ENCODE measurements at regions not wholly inside any gene's neighbourhood (a gene's known extent, or its start where the extent isn't known, plus 50 kb on each side); places are given as distances from the start of the nearest gene placed in this dataset.
A peak's percentile ranks its signal among the peaks of the same experiment; 100 is the strongest.
"Not testable (repeated sequence)": the region's sequence is repeated elsewhere in the genome, so short reads cannot be mapped to it uniquely, and the experiment has no call there.

DNA sequence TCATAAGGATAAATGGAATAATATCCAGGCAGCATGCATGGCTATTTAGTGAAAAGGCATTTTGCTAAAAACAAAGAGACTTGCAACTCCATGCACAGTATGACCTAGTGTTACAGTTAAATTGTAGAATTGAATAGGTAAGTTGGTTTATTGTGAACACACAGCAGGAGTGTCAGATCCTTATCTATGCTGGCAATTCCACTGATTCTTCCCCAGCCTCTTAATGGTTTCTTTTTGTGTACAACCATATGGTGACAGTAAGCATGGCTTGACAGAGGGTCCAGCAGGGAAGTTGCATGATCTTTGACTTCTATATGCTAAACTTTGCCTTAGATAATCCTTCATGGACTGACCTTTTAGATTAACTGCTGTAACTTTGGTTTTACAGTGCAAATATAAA lies 936.6 kb upstream of the EPHA5 start:
- no peak for DNase-seq (ENCODE audit: low spot score)

DNA sequence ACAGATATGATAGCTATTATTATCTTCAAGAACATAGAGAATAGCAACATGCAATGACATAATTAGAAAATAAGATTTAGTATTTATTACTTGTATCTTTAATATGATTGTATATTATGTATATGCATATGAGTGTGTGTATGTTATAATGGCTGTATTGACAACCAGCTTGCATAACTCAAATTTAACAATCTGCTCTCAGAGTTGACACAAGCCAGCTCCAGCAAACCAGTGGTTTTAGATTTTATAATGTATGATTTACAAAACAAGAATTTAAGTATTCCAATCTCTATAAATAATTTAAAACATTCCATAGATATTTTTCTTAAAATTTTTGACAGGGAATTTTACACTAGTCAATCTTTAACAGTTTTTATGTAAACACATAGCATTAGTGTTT lies 935.9 kb upstream of the EPHA5 start:
- DNase-seq (ENCODE audit: low spot score), result no peak

DNA sequence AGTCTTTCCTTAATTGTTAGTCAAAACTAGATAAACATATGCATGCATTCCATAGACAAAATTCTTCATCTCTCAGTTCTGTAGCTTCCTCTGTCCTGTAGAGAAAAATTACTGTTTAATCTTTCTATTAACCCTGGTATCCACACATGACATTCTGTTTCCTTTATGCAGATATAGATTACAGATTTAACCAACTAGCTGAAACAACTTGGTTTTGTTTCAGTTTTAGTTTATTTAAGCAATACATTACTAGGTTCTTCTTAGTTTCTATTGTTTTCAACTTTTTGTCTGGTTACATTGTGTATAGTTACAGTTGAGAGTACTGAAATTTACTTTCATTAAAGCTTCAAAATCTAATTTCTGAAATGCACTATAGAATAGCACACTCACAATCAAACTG lies 933.9 kb upstream of the EPHA5 start:
- DNase-seq (ENCODE audit: low spot score), result no peak

DNA sequence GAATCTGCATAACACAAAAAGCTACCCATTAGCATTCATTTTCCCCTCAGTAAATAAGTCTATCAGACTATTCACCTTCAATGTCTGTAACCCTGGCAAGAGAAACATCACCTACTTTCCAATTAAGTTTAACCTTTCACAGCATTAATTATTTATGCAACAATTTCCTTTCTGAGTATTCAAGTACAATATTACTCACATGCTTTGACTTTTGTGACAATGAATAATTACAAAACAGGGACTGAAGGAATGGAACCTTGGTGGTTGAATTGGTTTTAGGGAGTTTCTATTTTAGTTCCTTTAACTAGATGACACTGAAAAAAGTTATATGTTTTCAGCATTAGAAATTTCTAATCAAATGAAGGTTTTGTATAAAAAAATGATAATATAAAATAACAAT lies 932.3 kb upstream of the EPHA5 start:
- DNase-seq (ENCODE audit: low spot score), result no peak

DNA sequence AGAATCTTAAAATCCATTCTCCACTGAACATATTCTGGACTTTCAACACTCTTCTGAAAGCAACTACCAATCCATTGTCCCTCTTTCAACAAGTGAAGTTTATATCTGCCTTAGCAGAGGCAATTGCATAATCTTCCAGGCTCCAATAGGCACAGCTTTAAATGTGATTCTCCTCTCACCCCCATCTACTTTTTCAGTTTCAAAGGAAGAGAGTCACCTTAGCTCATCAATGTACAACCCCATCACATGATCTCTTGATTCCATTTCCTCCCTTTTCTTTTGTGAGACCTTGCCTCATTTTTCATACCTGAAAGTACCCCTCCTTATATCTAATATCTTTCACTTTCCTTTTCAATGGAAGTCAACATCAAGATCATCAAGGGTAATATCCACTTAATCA lies 921.7 kb upstream of the EPHA5 start:
- no peak for DNase-seq (ENCODE audit: low spot score)

DNA sequence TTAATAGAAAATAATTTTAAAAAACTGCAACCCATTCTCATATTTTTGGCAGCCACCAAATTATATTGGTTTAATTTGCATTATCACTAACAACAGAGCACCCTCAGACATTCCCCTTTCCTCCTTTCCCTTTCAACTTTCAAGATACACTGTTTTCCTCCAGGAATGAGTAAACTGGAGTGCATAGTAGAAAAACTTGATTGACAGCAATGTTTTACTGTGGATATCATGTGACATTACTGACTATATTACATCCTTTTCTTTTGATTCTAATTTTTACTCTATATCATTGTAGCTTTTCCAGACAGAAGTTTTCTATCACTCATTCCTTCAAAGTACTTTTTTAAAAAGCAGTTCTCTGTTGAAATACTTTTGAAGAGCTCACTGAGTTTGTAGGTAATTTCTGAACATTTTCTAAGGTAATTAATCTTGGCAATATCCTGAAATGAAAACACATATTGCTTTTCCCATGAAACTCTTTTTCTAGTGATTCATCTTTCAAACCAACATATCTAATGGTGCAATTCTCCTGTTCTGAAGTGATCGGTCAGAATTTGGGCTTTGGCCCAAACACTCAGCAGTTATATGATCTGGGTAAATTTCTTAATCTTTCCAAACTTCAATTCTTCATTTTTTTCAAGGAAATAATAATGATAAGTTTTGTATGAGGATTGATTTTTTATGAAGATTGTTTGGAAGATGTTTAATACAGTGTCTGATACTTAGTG lies 920.4 kb upstream of the EPHA5 start:
- DNase-seq (ENCODE audit: low spot score), result no peak

DNA sequence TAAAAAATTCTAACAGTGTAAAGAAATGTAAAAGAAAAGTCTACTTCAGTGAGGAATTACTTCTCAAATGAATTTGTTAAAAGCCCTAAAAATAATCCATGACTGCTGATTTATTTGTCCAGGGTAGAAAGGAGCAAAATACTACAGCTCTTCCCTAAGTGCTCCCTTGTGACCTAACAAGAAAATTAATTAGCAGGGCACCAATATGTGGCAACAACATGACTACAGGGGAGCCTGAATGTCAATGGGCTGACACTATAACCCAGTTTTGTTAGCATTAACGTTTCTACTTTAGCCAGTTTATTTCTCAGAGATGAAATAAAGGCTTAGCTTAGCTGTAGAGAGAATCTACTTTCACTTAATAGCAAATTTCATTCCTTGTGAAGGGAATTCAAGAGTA lies 918.9 kb upstream of the EPHA5 start:
- no peak for DNase-seq (ENCODE audit: low spot score)

DNA sequence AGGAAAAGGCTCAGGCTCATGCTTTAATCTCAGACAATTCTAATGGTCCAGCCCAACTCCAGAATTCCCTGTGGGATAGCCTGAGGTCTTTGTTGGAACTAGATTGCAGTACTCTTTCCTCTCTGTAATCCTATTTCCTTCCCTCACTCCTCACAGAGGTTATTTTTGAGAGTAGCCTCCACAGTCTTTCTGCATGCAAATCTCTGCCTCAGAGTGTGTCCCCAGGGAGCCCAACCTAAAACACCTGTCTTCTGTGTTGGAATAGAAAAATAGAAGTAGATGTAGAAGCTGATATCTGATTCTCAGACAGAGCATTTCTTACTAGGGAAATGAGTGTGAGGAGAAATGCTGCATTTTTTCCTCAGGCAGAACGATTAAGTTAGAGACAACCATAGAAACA lies 915.5 kb upstream of the EPHA5 start:
- DNase-seq (ENCODE audit: low spot score), result no peak

DNA sequence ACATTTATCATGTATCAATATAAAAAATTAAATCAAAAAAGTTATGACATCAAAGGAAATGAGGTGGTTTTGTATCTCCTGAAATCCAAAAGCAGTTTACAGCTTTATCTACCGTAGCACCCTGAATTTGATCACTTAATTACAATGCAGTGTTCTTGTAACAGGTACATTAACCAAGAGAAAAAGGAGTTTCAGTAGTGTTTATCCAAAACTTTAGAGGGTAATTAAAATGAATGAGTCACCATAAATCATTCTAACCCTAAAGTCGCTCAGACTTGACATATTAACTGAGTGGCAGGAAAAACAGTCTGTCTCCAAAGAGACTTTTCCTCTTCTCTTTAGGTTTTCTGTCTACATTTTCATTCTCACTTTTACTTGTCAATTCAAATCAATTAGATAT lies 907.6 kb upstream of the EPHA5 start:
- no peak for DNase-seq (ENCODE audit: low spot score)

DNA sequence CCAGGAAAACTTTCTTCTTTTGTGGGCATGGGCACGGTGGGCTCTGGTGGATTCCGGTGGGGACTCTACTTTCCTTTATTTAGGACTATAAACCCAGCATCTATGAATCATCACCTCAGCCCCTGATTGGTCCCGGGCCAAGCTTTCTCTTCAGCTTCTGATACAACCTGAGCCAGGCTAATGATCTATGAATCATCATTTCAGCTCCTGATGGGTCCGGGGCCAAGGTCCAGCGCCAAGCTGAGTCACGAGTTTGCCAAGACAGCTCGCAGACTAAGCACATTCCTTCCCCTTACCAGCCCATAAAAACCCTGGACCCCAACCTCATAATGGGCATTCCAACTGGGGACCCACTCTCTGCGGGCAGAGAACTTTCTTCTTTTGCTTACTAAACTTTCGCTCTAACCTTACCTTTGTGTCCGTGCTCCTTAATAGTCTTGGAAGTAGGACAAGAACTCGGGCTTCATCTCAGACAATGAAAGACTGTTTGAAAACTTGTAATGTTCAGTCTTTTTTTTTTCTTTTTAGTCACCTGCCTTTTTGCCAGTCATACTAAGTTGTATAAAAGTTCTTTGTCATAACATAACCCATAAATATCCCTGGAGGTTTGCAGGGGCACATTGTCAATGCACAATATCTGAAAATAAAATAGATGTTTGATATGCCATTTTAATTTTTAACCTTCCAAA lies 904.9 kb upstream of the EPHA5 start:
- peak; percentile 90 for DNase-seq (ENCODE audit: low spot score)

DNA sequence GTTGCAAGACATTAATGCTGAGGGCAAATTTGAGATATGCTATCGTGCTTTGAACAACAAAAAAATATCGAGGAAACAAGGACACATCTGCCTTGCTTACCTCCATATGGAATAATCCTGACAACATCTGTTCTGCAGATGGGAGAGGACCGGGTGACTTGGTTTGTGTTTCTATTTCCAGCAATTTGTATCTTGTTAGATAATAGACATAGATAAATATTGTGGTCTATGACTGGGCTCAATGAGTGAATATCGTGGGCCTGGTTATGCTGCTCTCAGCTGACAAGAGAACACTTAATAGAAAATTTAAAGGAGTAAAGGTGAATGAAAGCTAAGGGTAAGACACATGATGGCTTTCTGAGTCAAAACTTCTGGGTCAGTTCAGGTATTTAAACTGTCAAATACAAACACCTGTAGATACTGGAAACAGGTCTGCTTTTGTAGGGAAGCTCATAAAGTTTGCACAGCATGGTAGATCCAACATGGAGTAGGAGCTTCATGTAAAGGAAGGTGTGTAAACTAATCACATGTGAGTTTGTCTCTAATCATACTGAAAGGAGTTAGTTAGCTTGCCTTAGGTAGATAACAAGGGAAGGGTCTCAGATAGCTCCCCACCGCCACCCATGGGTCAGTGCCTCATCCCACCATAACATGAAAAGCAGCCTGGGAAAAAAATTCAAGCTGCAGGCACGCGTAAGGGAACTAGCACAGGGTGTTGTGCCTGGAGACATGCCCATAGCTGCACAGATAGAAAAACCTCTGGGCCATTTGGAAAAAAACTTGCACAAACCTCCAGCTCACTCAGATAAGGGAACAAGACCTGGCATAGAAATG lies 904.1 kb upstream of the EPHA5 start:
- no peak for DNase-seq (ENCODE audit: low spot score)

DNA sequence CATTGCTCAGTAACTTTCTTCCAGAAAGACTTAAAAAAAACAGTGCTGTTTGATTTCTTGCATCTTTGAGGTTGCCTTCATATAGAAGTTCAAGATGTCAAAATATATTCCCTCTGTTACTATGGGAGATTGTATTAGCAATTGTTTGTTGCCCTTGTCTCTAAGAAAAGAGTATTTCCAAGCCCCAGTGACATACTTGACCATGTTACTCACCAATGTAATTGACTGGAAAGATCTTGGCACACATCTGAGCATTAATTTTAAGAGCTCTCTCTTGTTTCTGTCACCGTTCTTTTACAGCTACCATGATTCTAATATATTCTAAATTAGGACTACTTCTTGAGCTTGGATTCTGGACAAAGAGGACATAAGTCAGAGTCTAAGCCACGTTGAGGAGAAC lies 902.7 kb upstream of the EPHA5 start:
- no peak for DNase-seq (ENCODE audit: low spot score)

DNA sequence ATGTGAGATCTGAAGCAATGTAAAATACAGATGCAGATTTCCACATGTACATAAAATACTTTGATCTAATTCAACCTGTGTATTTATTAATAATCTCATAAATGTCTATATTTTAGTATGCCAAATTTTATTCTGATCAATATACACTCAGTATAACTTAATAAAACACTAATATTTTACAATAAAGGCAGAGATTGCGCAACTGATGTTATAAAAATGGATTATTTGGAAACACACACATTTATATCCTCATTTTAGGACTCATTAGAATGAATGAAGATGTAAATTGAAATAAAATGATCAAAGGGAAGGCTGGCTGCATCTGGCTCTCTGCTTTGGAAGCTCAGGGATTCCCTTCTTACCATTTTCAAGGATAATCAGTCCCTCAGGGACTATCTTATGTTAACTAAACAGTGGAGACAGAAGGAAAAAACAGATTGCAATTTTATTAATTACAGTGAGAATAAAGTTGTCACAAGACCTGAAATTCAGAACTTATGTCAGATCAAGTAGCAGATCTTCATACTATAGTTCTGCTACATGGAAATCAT lies 900.9 kb upstream of the EPHA5 start:
- DNase-seq (ENCODE audit: low spot score), result no peak

DNA sequence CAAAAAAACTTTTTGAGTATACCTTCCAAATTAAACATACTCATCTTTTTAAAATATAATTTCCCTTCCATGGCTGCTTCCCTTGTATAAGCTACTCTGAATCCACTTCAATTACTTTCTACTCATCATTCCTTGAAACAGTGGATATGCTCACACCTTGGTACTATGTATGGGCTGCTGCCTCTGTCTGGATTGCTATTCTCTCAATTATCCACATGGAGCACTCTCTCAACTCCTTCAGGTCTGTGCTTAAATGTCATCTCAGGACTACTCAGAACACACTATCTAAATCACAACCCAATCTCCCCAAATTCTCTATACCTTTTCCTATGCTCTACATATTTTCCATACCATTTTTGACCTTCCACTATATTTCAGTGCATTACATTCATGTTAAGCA lies 898.9 kb upstream of the EPHA5 start:
- no peak for DNase-seq (ENCODE audit: low spot score)

DNA sequence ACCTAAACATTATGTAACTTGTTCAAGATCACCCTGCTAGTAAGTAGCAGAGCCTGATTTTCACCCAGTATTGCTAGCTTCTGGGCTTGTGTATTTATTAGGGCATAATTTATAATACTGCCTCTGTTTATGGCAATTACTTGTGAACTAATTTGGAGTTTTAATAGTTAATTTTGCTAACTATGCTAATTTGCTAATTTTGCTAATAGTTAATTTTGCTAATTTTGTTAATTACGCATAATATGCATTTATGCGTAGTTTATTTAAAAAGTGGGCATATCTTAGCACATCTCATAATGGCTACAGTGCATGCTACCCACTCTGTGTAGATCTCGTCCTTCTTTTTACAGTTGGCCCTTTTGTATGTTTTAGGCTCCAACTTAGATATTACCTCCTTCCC lies 898.1 kb upstream of the EPHA5 start:
- DNase-seq (ENCODE audit: low spot score), result no peak

DNA sequence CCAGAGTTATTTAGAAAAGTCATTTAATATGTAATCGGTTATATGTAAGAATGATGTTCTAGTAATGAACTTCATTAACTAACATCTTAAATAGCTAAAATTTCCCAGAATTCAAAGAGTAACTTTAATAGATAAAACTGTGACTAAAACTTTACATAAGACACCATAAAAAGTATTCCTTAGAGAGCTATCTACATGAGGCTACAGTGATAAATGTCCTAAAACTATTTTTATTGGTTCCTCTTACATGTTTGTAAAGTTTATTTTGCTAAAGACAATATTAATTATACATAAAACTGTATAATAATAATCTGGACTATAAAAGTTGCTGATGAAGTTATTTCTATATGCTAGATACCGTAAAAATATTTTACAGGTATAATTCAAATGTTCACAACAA lies 897.7 kb upstream of the EPHA5 start:
- DNase-seq (ENCODE audit: low spot score), result no peak

DNA sequence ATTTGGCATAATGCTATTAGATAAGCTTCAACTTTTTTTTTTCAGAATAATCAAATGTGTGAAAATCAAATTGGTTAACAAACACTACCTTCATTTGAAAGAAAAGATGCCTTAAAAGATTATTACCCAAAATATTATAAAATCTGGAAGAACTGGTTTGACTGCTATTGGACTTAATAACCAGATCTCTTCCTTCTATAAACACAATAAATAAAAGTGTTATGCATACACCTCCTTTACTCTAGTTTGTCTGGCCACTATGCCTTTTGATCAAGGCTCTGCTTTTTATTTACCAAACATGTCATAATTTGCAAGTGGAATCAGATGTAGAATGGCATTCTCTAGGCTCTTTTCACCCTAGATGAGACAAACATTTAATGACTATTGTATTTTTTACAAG lies 897.3 kb upstream of the EPHA5 start:
- no peak for DNase-seq (ENCODE audit: low spot score)

DNA sequence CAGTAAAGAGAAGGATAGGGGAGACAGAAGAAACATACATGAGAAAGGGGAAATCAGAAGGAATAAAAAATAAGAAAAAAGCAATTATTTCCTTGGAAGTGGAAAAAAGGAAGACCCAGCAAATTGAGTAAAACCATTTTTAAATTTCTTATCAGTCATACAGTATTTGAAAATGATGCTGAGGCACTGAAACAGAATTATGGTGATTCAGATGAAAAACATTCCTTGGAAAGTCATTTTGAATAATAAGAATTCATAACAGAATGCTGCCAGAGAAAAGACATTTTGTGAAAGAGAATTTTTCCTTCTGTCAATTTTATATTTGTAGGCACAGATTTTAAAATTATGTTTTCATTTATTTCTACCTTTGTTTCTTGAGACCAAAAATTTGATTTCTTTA lies 895.5 kb upstream of the EPHA5 start:
- no peak for DNase-seq (ENCODE audit: low spot score)

DNA sequence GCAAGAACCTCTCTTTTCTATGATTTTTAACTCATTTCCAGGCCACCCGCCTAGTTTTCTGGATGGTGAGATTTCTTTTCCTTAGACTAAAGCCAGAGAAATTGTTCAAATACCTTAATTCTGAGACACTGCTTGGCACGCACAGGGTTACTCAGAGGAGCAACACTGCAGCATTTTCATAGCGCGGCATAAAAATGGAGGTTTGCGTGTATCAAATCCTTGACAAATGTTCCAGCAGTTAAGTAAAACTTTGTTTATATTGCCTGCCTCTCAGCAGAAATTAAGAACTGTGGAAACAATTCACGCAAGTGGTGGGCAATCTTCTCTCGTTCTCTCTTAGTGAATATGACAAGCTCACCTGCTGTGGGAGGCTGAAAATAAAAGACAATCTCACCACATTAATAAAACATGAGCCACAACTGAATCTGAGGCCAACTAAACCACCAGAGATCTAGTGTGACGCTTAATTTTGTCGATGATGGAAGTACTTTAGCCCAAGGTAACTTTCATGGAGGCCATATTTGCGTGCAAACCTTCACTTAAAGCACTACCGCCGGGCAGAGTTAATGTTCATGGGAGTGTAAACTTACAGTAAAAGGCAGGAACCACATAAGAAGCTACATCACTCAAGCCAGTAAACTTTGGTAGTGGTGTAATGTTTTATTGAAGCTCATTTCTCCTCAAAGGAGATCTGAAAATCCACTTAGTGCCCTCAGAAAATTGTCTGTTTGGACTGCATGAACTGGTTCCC lies 894.8 kb upstream of the EPHA5 start:
- DNase-seq (ENCODE audit: low spot score), result no peak

DNA sequence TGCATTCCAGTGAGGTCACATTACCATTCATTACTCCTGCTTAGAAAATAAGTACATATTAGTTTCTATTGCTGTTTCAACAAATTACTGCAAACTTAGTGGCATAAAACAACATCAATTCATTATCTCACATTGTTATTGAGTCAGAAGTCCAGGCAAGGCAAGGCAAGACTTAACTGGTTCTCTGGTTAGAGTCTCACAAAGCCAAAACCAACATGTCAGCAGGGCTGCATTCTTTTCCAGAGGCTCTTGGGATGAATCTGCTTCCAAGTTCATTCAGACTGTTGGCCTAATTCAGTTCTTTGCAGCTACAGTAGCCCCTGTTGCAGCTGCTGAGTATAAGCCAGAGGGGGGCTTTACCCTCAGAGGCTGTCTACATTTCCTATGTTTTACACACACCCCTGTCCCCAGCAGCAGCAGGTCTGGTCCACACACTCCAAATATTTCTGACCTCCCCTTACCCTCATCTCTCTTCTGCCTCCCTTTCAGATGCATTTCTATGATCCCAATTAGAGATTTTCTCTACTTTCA lies 892.1 kb upstream of the EPHA5 start:
- DNase-seq (ENCODE audit: low spot score), result no peak

DNA sequence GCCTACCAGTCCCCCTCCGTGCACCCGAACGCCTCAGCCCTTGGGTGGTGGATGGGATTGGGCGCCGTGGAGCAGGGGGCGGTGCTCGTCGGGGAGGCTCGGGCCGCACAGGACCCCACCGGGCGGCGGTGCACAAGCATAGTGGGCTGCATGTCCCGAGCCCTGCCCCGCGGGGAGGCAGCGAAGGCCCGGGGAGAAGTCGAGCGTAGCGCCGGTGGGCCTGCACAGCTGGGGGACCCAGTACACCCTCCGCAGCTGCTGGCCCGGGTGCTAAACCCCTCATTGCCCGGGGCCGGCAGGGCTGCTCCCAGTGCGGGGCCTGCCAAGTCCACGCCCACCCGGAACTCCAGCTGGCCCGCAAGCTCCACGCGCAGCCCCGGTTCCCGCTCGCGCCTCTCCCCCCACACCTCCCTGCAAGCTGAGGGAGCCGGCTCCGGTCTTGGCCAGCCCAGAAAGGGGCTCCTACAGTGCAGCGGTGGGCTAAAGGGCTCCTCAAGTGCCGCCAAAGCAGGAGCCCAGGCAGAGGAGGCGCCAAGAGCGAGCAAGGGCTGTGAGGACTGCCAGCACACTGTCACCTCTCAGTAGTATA lies 891.3 kb upstream of the EPHA5 start:
- not testable (repeated sequence) for DNase-seq (ENCODE audit: low spot score)

Measured in mucosa of gallbladder (tissue), 1 donor.